ENCODE measurements at regions not wholly inside any gene's neighbourhood (a gene's known extent, or its start where the extent isn't known, plus 50 kb on each side); places are given as distances from the start of the nearest gene placed in this dataset.

GRCh38 chr6:28585335-28585734 is 59.7 kb downstream of the GPX5 start:
- Histone ChIP-seq H3K27ac (no peak overlapping the region), H3K4me3 (no peak overlapping the region)

- H3K4me3 ChIP-seq = peak overlapping the region in 5 of 7 experiments; percentile 28 to 45 (median 40)
- no peak overlapping the region for H3K27ac ChIP-seq
Observed at GRCh38 chr6:28586324-28586723, 60.6 kb downstream of the GPX5 start.

- H3K4me3 ChIP-seq = peak overlapping the region; percentile 26 to 45 (median 38)
- no peak overlapping the region for H3K27ac ChIP-seq
Observed at GRCh38 chr6:28586962-28587745, 61.5 kb downstream of the GPX5 start.

- H3K4me3 ChIP-seq = peak overlapping the region in 5 of 7 experiments; percentile 26 to 45 (median 40)
- no peak overlapping the region for H3K27ac ChIP-seq
Observed at GRCh38 chr6:28587746-28588075, 62.0 kb downstream of the GPX5 start.

GRCh38 chr6:28588666-28589065 is 63.0 kb downstream of the GPX5 start:
- no peak overlapping the region for H3K27ac ChIP-seq

GRCh38 chr6:28589234-28589956 is 63.7 kb downstream of the GPX5 start:
- Histone ChIP-seq H3K4me3 (no peak overlapping the region), H3K27ac (no peak overlapping the region)

More at GRCh38 chr6:28588666-28589065, 63.0 kb downstream of the GPX5 start:
- H3K4me3 ChIP-seq = no peak overlapping the region

GRCh38 chr6:28589957-28590349 is 64.3 kb downstream of the GPX5 start:
- Histone ChIP-seq H3K27ac (no peak overlapping the region), H3K4me3 (no peak overlapping the region)

- no peak overlapping the region for H3K4me3 ChIP-seq
- no peak overlapping the region for H3K27ac ChIP-seq
Observed at GRCh38 chr6:28597217-28597835, 71.6 kb downstream of the GPX5 start.

GRCh38 chr6:28597924-28598722 is 72.4 kb downstream of the GPX5 start:
- no peak overlapping the region for H3K27ac ChIP-seq
- no peak overlapping the region for H3K4me3 ChIP-seq

- Histone ChIP-seq H3K27ac (no peak overlapping the region), H3K4me3 (no peak overlapping the region)
Observed at GRCh38 chr6:28598757-28599686, 73.3 kb downstream of the GPX5 start.

- Histone ChIP-seq H3K4me3 (no peak overlapping the region), H3K27ac (no peak overlapping the region)
Observed at GRCh38 chr6:28600245-28600644, 74.6 kb downstream of the GPX5 start.

- Histone ChIP-seq H3K4me3 (no peak overlapping the region), H3K27ac (no peak overlapping the region)
Observed at GRCh38 chr6:28603891-28604290, 78.2 kb downstream of the GPX5 start.

GRCh38 chr6:28606424-28607391 is 81.0 kb downstream of the GPX5 start:
- H3K4me3 ChIP-seq = no peak overlapping the region
- no peak overlapping the region for H3K27ac ChIP-seq

- no peak overlapping the region for H3K4me3 ChIP-seq
- no peak overlapping the region for H3K27ac ChIP-seq
Observed at GRCh38 chr6:28607990-28608389, 82.3 kb downstream of the GPX5 start.

- Histone ChIP-seq H3K4me3 (no peak overlapping the region), H3K27ac (no peak overlapping the region)
Observed at GRCh38 chr6:28609672-28610071, 84.0 kb downstream of the GPX5 start.

GRCh38 chr6:28615616-28615954 is 89.9 kb downstream of the GPX5 start:
- no peak overlapping the region for H3K4me3 ChIP-seq

GRCh38 chr6:28615955-28616747 is 90.5 kb downstream of the GPX5 start:
- no peak overlapping the region for H3K4me3 ChIP-seq
- no peak overlapping the region for H3K27ac ChIP-seq

More at GRCh38 chr6:28615616-28615954, 89.9 kb downstream of the GPX5 start:
- H3K27ac ChIP-seq = no peak overlapping the region

All from skin epidermis (tissue), 12 donors.